DOHH2 (cell line): ENCODE measurements at regions not wholly inside any gene's neighbourhood (a gene's known extent, or its start where the extent isn't known, plus 50 kb on each side); places are given as distances from the start of the nearest gene placed in this dataset.

Experiments
- EZH2phosphoT487 ChIP-seq: fragments of 200-600 bp; sonication (generic); IDR thresholded peaks from 2 replicates; pipeline ENCODE4 v1.6.1; 2017; ENCODE audit warnings: borderline replicate concordance, mild to moderate bottlenecking, antibody characterized with exemption, low read length, moderate library complexity, mixed read lengths
- TF ChIP-seq, protein P1 (sequence below): fragments of 200-600 bp; sonication (generic); IDR thresholded peaks from one replicate; pipeline ENCODE4 v1.5.1; 2014; ENCODE audit warnings: antibody characterized with exemption, mild to moderate bottlenecking, low read depth, low read length; ENCODE audit not compliant: poor library complexity, severe bottlenecking

GRCh38 chr2:236692937-236693336 lies 123.3 kb downstream of the ACKR3 start:
- TF ChIP-seq, protein P1, sequence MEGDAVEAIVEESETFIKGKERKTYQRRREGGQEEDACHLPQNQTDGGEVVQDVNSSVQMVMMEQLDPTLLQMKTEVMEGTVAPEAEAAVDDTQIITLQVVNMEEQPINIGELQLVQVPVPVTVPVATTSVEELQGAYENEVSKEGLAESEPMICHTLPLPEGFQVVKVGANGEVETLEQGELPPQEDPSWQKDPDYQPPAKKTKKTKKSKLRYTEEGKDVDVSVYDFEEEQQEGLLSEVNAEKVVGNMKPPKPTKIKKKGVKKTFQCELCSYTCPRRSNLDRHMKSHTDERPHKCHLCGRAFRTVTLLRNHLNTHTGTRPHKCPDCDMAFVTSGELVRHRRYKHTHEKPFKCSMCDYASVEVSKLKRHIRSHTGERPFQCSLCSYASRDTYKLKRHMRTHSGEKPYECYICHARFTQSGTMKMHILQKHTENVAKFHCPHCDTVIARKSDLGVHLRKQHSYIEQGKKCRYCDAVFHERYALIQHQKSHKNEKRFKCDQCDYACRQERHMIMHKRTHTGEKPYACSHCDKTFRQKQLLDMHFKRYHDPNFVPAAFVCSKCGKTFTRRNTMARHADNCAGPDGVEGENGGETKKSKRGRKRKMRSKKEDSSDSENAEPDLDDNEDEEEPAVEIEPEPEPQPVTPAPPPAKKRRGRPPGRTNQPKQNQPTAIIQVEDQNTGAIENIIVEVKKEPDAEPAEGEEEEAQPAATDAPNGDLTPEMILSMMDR: no peak
- no peak for TF ChIP-seq EZH2phosphoT487
